Right renal cortex interstitium (tissue), 3 donors: ENCODE measurements at regions not wholly inside any gene's neighbourhood (a gene's known extent, or its start where the extent isn't known, plus 50 kb on each side); places are given as distances from the start of the nearest gene placed in this dataset.
"Not testable (repeated sequence)": the region's sequence is repeated elsewhere in the genome, so short reads cannot be mapped to it uniquely, and the experiment has no call there.

Source experiments
- DNase-seq, 3 donors: peaks; one replicate each; pipeline ENCODE4 v3.0.0-alpha.2; 2013; ENCODE audit warnings: low read depth in 3 of 3, low spot score in 2 of 3

- no peak for DNase-seq
Observed at GRCh38 chr9:7489036-7489435, 310.5 kb downstream of the DMAC1 start.

DNA sequence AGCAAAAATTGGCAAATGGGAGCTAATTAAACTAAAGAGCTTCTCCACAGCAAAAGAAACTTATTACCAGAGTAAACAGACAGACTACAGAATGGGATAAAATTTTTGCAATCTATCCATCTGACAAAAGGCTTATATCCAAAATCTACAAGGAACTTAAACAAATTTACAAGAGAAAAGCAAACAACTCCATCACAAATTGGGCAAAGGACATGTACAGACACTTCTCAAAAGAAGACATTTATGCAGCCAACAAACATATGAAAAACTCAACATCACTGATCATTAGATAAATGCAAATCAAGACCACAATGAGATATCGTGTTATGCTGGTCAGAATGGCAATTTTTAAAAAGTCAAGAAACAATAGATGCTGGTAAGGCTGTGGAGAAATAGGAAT, 315.6 kb downstream of the DMAC1 start:
- not testable (repeated sequence) for DNase-seq

GRCh38 chr9:7481570-7481969, 318.0 kb downstream of the DMAC1 start:
- DNase-seq = no peak

- no peak for DNase-seq
Observed at GRCh38 chr9:7479300-7479699, 320.3 kb downstream of the DMAC1 start.

DNA sequence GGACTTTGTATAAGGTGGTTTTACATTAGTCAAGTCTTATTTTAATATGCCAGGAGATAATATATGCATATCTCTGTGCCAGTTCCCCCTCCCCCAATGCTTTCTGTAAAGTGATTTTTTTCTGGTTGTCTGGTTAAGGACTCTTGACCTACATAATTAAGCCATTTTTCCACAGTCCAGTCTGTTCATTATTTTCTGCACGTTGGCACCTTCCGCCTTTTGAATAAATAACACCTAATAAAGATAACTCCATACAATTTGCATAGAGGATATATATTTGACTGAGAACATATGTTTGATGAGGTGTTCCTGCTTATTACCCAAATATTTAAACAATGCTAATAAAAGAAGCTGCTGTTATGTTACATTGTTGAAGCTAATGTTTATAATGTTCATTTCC, 320.9 kb downstream of the DMAC1 start:
- no peak for DNase-seq

DNA sequence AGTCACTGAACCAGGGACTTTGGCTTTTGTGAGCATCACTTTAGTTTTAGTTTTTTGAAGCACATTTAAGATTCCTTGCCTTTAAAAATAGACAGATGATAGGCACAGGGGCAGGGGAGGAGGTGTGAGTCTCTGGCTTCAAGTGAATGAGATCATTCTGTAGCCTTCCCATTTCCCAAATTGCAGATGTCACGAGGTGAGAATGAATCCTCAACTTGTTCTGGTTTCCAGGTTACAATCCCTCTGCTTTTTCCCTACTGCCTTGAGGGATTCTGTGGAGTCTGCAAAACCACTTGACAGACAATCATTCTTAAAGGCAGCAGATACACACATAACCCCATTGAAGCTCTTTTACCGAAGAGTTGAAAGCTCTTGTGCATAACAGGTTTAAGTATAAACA, 332.4 kb downstream of the DMAC1 start:
- no peak for DNase-seq

DNA sequence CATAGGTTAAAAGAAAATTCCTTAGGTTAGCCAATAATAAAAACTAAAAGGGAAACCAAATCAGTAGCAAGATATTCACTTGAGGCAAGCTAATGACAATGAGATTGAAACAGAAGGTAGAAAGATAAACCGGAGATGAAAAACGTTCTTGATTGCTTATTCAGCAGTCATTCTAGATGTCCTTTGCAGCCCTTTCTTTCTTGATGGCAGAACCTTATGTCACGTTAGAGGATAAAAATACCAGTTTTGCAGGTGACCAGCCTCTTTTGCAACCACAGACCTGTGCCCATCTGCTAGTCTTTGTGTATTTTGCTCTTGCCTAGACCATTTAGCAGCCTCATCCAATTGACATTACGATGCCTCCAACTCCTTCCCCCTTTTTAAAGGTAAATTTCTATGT, 337.8 kb downstream of the DMAC1 start:
- no peak for DNase-seq

GRCh38 chr9:7456793-7457530, 342.6 kb downstream of the DMAC1 start:
- DNase-seq = no peak

- no peak for DNase-seq
Observed at GRCh38 chr9:7456377-7456776, 343.2 kb downstream of the DMAC1 start.

DNA sequence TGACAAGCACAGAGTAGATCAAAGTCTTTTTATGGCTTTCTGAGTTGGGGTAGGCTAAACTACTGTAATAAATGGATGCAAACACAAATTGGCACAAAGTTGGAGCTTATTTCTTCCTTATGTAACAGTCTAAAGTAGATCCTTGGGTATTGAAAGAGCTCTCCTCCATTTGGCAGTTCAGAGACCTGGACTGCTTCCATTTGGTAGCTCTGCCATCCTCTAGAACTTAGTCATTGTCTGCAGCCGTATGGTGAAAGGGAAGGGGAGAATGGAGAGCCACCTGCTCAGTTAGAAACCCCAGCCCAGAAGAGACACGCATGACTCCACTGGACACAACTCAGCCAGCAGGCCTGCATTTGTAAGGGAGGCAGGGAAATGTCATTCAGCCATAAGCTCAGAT, 345.0 kb downstream of the DMAC1 start:
- DNase-seq = no peak

GRCh38 chr9:7452378-7452777, 347.2 kb downstream of the DMAC1 start:
- no peak for DNase-seq

DNA sequence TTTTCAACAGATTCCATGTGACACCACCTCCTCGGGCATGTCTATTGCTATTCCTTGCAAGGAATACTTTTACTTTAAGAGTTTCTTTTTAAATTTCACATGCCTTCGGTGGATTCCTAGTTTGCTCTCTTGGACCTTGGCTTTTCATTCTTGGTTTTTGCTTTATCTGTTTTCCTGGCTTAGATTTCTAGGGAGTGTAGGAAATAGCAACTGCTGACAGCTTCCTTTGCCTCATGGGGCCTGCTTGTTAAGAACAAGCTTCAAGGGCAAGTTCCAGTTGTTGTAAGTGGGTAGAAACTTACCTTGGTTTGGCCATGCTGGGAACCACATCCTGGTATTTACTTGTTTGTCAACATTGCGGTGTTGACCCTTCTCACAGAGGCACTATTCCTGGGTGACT, 348.5 kb downstream of the DMAC1 start:
- no peak for DNase-seq

DNA sequence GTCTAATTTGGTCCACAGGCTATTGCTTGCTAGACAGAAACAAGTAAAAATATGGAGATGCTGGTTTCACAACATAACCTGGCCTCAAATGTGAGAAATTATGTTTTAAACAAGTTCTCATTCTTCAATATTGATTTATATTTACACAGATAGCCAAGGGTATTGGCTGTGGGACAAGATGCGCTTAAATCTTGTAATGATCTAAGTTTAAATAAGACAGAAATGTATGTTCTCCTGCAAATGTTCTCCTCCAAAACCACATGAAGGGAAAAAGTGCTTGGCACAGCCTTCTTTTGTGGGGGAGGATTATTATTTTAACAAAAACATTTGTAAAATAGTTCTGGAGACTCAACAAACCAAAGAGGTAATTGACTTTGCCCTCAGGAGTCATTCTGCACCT, 356.0 kb downstream of the DMAC1 start:
- no peak for DNase-seq

GRCh38 chr9:7439355-7439995, 360.1 kb downstream of the DMAC1 start:
- DNase-seq = no peak

DNA sequence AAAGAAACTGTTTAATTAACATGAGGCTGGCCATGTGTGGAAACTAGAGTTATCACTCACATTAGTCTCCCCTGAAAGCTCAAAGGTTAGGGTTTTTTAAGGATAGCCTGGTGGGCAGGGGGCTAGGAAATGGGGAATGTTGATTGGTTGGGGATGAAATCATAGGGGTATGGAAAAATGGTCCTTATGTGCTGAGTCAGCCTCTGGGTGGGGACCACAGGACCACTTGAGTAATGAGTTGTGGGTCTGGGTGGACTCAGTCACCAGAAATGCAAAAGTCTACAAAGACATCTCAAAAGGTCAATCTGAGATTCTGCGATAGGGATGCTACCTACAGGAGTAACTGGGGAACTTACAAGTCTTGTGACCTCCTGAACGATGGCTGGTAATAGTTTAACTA, 362.8 kb downstream of the DMAC1 start:
- no peak for DNase-seq

- DNase-seq = no peak
Observed at GRCh38 chr9:7433508-7434292, 365.9 kb downstream of the DMAC1 start.

- DNase-seq = no peak
Observed at GRCh38 chr9:7432989-7433388, 366.6 kb downstream of the DMAC1 start.

- not testable (repeated sequence) for DNase-seq
Observed at GRCh38 chr9:7417397-7417796, 382.2 kb downstream of the DMAC1 start.

DNA sequence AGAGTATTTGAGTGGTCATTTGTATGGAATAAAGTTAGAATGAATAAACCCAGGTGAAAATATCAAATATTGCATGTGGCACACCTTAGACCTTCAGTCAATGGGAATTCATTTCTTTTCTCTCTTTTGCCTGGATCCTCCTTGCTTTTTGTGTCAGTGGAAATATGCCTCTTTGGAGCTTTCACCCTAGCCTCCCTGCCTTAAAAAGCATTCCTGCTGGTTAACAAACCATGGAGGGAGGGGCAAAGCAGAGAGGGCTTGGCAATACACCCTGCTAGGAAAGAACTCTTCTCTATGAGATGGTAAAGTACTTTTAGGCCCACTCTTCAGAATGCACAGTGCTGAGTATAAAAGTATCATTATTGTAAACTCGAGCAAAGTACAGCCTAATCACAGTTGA, 383.7 kb downstream of the DMAC1 start:
- DNase-seq = no peak

- no peak for DNase-seq
Observed at GRCh38 chr9:7408845-7409244, 390.7 kb downstream of the DMAC1 start.

DNA sequence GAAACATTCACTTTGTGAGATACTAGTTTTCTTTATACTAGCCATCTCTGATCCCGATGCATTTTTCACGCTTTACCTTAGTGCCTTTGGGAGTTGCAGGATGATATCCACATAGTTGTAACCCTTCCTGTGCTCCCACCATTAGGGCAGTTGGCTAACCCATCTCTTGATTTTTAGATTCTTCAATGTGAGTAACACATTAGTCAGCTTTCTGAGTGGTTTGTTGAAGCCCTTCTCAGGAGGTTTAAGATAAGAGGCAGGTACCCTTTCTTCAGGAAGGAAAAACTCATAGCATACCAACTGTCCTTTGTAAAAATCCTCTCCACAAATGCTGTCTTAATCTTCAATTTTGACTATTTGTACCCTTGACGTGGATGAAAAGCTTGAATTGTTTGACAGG, 392.3 kb downstream of the DMAC1 start:
- no peak for DNase-seq
